ENCODE measurements at regions not wholly inside any gene's neighbourhood (a gene's known extent, or its start where the extent isn't known, plus 50 kb on each side); places are given as distances from the start of the nearest gene placed in this dataset.
A peak's percentile ranks its signal among the peaks of the same experiment; 100 is the strongest.

- no peaks in the 10 kb centered on the region for H3K36me3 ChIP-seq
- intact Hi-C loops (cut with DNase I): no loop called here
- H3K4me3 ChIP-seq: no peak overlapping the region
- H3K27ac ChIP-seq: no peak overlapping the region
- no peaks in the 10 kb centered on the region for H3K9me3 ChIP-seq
- no peak for ATAC-seq
- H3K27me3 ChIP-seq (ENCODE audit: low read depth): no peaks in the 10 kb centered on the region
- DNase-seq: no peak
- peaks cover 54% of the 10 kb centered on the region for H3K4me1 ChIP-seq
- TF ChIP-seq, protein P1, sequence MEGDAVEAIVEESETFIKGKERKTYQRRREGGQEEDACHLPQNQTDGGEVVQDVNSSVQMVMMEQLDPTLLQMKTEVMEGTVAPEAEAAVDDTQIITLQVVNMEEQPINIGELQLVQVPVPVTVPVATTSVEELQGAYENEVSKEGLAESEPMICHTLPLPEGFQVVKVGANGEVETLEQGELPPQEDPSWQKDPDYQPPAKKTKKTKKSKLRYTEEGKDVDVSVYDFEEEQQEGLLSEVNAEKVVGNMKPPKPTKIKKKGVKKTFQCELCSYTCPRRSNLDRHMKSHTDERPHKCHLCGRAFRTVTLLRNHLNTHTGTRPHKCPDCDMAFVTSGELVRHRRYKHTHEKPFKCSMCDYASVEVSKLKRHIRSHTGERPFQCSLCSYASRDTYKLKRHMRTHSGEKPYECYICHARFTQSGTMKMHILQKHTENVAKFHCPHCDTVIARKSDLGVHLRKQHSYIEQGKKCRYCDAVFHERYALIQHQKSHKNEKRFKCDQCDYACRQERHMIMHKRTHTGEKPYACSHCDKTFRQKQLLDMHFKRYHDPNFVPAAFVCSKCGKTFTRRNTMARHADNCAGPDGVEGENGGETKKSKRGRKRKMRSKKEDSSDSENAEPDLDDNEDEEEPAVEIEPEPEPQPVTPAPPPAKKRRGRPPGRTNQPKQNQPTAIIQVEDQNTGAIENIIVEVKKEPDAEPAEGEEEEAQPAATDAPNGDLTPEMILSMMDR (IDR thresholded peaks at IDR 0.05): no peak
Measured at GRCh38 chr6:25175681-25176080, 103.5 kb upstream of the CARMIL1 start.

- DNase-seq (no peak), ATAC-seq (no peak)
- H3K27me3 ChIP-seq (ENCODE audit: low read depth): no peaks in the 10 kb centered on the region
- TF ChIP-seq, protein P1 (IDR thresholded peaks at IDR 0.05): no peak
- no peaks in the 10 kb centered on the region for H3K36me3 ChIP-seq
- intact Hi-C loops (cut with DNase I): no loop called here
- no peaks in the 10 kb centered on the region for H3K9me3 ChIP-seq
- peaks cover 54% of the 10 kb centered on the region for H3K4me1 ChIP-seq
- no peak overlapping the region for H3K27ac ChIP-seq
- H3K4me3 ChIP-seq: no peak overlapping the region
Measured at GRCh38 chr6:25176466-25176865, 102.7 kb upstream of the CARMIL1 start.

GRCh38 chr6:25177500-25178028, 101.6 kb upstream of the CARMIL1 start:
- TF ChIP-seq, protein P1 (IDR thresholded peaks at IDR 0.05): no peak
- ATAC-seq (no peak), DNase-seq (no peak)
- Histone ChIP-seq H3K4me1 (peaks cover 54% of the 10 kb centered on the region), H3K9me3 (no peaks in the 10 kb centered on the region), H3K36me3 (no peaks in the 10 kb centered on the region), H3K4me3 (no peak overlapping the region), H3K27me3 (ENCODE audit: low read depth) (no peaks in the 10 kb centered on the region), H3K27ac (no peak overlapping the region)
- intact Hi-C loops (cut with DNase I): no loop called here

DNA sequence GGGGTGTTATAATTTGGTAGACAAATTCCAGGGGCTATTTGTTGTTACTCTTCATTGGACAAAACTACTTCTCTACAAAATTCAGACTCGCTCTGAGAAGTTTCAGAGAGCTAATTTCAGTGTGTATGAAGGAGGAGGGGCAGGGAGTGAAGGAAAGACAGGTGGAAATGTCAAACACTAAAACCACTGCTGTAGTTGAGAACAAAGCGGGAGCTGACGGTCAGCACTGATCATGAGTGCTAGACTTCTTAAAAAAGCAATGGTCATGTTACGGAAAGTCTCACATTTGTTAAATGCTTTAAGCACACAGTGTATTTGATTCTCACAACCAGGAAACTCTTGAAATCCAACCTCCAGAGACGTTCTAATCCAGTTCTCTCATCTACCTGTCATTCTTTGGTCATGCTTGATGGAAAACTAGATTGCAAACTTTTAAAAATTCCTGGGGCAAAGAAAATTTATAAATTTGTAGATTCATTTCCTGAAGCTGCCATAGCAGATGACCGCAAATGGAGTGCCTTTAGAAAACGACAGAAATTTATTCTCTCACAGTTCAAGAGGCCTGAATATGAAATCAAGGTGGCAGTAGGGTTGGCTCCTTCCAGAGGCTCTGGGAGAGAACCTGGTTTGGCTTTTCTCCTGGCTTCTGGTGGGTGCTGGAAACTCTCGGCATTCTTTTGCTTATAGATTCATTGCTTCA, 100.7 kb upstream of the CARMIL1 start:
- Histone ChIP-seq H3K27ac (peak overlapping the region; percentile 63), H3K9me3 (no peaks in the 10 kb centered on the region), H3K27me3 (ENCODE audit: low read depth) (no peaks in the 10 kb centered on the region), H3K4me3 (no peak overlapping the region), H3K36me3 (no peaks in the 10 kb centered on the region), H3K4me1 (peaks cover 45% of the 10 kb centered on the region)
- intact Hi-C loops (cut with DNase I): no loop called here
- TF ChIP-seq, protein P1 (IDR thresholded peaks at IDR 0.05): no peak
- DNase-seq: no peak
- peak in 1 of 2 donors; percentile 20 for ATAC-seq

- ATAC-seq (peak; percentile 64 to 81), DNase-seq (no peak)
- TF ChIP-seq, protein P1 (IDR thresholded peaks at IDR 0.05): no peak
- no peak overlapping the region for H3K4me3 ChIP-seq
- no peaks in the 10 kb centered on the region for H3K36me3 ChIP-seq
- intact Hi-C loops (cut with DNase I): no loop called here
- H3K4me1 ChIP-seq: peaks cover 38% of the 10 kb centered on the region
- H3K27me3 ChIP-seq (ENCODE audit: low read depth): no peaks in the 10 kb centered on the region
- peak overlapping the region; percentile 63 for H3K27ac ChIP-seq
- no peaks in the 10 kb centered on the region for H3K9me3 ChIP-seq
Measured at GRCh38 chr6:25179051-25179778, 100.0 kb upstream of the CARMIL1 start.
